ENCODE measurements at regions not wholly inside any gene's neighbourhood (a gene's known extent, or its start where the extent isn't known, plus 50 kb on each side); places are given as distances from the start of the nearest gene placed in this dataset.
A peak's percentile ranks its signal among the peaks of the same experiment; 100 is the strongest.
"Not testable (repeated sequence)": the region's sequence is repeated elsewhere in the genome, so short reads cannot be mapped to it uniquely, and the experiment has no call there.

DNA sequence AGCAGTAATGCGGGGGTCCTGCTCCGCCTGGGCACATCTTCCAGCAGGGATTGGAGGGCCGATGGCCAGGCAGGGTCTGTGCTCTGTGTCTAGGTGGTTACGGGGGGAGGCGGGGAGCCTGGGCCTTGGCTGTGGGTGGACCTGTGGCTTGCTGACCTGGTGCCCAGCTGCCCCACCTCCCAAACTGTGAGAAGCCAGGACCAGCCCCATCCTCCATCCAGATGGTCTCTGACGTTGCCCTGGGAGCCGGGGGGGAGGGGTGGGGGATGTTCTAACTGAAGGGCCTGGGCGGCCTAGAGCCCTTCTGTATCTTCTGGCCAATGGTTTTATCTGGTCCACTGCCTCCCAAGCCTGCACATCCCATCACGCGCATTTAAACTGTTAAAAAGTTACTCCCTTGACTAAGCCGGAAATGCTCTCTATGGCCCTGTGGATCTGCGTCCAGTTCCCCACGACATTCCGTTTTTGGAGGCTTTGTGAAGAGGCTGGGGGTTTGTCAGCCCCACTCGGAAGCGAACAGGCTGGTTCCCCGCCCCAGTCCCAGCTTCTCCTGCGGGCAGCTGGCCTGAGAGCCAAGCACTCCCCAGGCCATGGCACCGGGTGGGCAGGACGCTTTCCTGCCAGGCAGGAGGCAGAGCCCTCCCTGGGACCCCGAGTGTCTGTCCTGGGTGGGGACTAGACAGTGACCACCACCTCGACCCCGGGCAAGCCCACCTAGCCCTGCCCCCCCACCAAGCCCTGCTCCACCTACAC, 143.6 kb downstream of the IGLL1 start:
- H3K4me3 ChIP-seq (ENCODE audit: low read length); H3K27ac ChIP-seq (ENCODE audit: low read length); H3K36me3 ChIP-seq (ENCODE audit: control insufficient read depth, insufficient read depth, low read length); H3K4me1 ChIP-seq (ENCODE audit: control insufficient read depth, insufficient read depth, low read length); H3K27me3 ChIP-seq (ENCODE audit: control insufficient read depth, insufficient read depth, low read length); DNase-seq; H3K9me3 ChIP-seq (ENCODE audit: control insufficient read depth, low read depth, low read length): not testable (repeated sequence)
- 100% methylated on average over 2 of the region's 23 CpGs for WGBS (ENCODE audit: insufficient coverage, low lambda C conversion rate)

DNA sequence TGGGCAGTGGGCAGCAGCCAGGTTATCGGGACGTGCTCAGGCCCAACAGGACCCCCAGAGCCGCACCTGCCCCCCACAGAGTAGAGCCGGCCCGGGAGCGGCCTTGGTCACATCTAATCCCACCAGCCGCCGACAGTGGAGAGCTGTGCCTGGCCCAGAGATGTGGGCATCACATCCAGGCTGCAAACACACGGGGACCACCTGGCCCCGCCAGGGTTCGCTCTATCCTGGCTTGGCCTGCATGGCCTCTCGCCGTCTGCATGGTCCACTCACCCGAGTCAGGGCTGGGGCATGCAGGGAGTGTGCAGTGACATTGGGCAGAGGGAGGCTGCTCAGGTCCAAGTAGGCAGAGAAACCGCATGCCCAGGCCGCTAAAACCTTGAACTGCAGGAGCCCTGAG, 144.9 kb downstream of the IGLL1 start:
- not testable (repeated sequence) for H3K27ac ChIP-seq (ENCODE audit: low read length); DNase-seq; H3K4me3 ChIP-seq (ENCODE audit: low read length); H3K36me3 ChIP-seq (ENCODE audit: control insufficient read depth, insufficient read depth, low read length); H3K27me3 ChIP-seq (ENCODE audit: control insufficient read depth, insufficient read depth, low read length); H3K9me3 ChIP-seq (ENCODE audit: control insufficient read depth, low read depth, low read length); H3K4me1 ChIP-seq (ENCODE audit: control insufficient read depth, insufficient read depth, low read length)
- WGBS (ENCODE audit: insufficient coverage, low lambda C conversion rate), result no CpG with 5 or more reads among the region's 16 CpGs

DNA sequence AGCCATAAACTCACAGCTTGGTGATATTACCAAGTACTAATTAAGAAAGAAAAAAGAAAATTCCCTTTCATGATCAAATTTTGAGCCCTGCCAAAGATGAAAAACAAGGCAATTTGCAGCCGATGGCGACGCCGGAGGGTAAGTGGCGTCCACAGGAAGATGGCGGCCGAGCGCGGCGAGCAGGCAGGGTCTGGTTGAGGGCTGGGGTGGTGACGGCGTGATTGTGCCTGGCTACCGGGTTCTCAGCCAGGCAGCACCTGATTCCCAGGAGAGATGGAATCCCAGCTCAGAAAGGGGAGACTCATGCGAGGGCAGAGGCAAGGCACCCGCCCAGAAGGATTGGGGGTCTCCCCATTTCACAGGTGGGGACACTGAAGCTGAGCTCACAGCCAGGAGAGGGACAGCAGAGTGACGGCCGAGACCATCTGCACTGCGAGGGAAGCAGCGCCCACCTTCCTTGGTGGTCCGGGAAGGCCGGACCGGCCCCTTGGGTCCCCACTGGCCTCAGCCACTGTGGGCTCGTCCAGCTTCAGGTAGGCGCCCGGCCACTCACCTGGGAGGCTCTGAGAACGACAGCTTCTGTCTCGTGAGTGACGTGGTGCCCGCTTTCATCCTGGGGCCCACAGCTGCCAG, 145.8 kb downstream of the IGLL1 start:
- H3K36me3 ChIP-seq (ENCODE audit: control insufficient read depth, insufficient read depth, low read length); H3K27ac ChIP-seq (ENCODE audit: low read length); H3K4me1 ChIP-seq (ENCODE audit: control insufficient read depth, insufficient read depth, low read length); H3K27me3 ChIP-seq (ENCODE audit: control insufficient read depth, insufficient read depth, low read length); H3K9me3 ChIP-seq (ENCODE audit: control insufficient read depth, low read depth, low read length); H3K4me3 ChIP-seq (ENCODE audit: low read length); DNase-seq: not testable (repeated sequence)
- no CpG with 5 or more reads among the region's 29 CpGs for WGBS (ENCODE audit: insufficient coverage, low lambda C conversion rate)

GRCh38 chr22:23433127-23434005, 146.7 kb downstream of the IGLL1 start:
- not testable (repeated sequence) for H3K27me3 ChIP-seq (ENCODE audit: control insufficient read depth, insufficient read depth, low read length); H3K4me1 ChIP-seq (ENCODE audit: control insufficient read depth, insufficient read depth, low read length); H3K9me3 ChIP-seq (ENCODE audit: control insufficient read depth, low read depth, low read length); H3K36me3 ChIP-seq (ENCODE audit: control insufficient read depth, insufficient read depth, low read length)
- no CpG with 5 or more reads among the region's 35 CpGs for WGBS (ENCODE audit: insufficient coverage, low lambda C conversion rate)
- Histone ChIP-seq H3K4me3 (ENCODE audit: low read length) (peak overlapping the region; percentile 40), H3K27ac (ENCODE audit: low read length) (peak overlapping the region; percentile 42)
- DNase-seq, result peak; percentile 47 to 77

GRCh38 chr22:23432719-23433118, 147.4 kb downstream of the IGLL1 start:
- not testable (repeated sequence) for H3K9me3 ChIP-seq (ENCODE audit: control insufficient read depth, low read depth, low read length); H3K27me3 ChIP-seq (ENCODE audit: control insufficient read depth, insufficient read depth, low read length); H3K27ac ChIP-seq (ENCODE audit: low read length); H3K36me3 ChIP-seq (ENCODE audit: control insufficient read depth, insufficient read depth, low read length); H3K4me3 ChIP-seq (ENCODE audit: low read length); H3K4me1 ChIP-seq (ENCODE audit: control insufficient read depth, insufficient read depth, low read length)
- no CpG with 5 or more reads among the region's 10 CpGs for WGBS (ENCODE audit: insufficient coverage, low lambda C conversion rate)
- peak in 1 of 2 donors; percentile 11 for DNase-seq

DNA sequence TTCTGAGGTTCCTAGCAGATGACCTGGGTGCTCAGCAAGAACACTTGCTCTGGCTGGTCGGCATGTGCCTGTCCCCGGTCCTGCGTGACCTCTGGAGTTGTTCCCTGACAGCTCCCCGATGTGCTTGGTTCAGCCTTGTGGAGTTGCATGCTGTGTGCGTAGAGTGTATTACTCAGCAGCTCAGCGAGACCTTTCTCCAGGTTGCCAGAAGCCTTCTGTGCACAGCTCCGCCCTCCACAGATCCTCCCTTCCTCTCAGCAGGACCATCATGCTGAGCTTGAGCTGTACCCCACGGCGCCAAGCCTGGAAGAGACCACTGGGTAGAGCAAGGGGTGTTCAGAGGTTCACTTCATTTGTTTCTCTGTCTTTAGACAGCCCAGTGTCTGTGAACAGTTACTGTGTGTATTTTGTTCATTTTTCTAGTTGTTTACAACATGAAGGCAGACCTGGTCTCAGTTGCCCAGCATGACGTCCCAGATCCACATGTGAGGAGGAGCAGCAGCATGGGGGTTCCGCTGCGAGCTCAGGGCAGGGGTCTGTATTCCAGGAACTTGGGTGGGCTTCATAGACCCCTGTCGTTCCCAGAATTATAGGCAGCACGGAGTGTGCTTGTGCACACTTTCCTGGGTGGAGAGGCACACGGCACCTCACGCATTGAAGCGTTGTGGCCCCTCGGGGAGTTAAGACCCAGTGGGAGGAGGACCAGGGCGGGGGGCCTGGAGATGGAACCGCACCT, 148.6 kb downstream of the IGLL1 start:
- H3K4me1 ChIP-seq (ENCODE audit: control insufficient read depth, insufficient read depth, low read length), result peaks cover 7% of the 10 kb centered on the region
- peak in 1 of 2 donors; percentile 13 for DNase-seq
- no peaks in the 10 kb centered on the region for H3K27me3 ChIP-seq (ENCODE audit: control insufficient read depth, insufficient read depth, low read length)
- H3K27ac ChIP-seq (ENCODE audit: low read length), result no peak overlapping the region
- no peak overlapping the region for H3K4me3 ChIP-seq (ENCODE audit: low read length)
- no peaks in the 10 kb centered on the region for H3K36me3 ChIP-seq (ENCODE audit: control insufficient read depth, insufficient read depth, low read length)
- WGBS (ENCODE audit: insufficient coverage, low lambda C conversion rate), result 70% methylated on average over 2 of the region's 20 CpGs
- H3K9me3 ChIP-seq (ENCODE audit: control insufficient read depth, low read depth, low read length), result no peaks in the 10 kb centered on the region

GRCh38 chr22:23424551-23425068, 155.5 kb downstream of the IGLL1 start:
- WGBS (ENCODE audit: insufficient coverage, low lambda C conversion rate), result no CpG with 5 or more reads among the region's 5 CpGs
- not testable (repeated sequence) for H3K27me3 ChIP-seq (ENCODE audit: control insufficient read depth, insufficient read depth, low read length); H3K27ac ChIP-seq (ENCODE audit: low read length); H3K36me3 ChIP-seq (ENCODE audit: control insufficient read depth, insufficient read depth, low read length); H3K4me1 ChIP-seq (ENCODE audit: control insufficient read depth, insufficient read depth, low read length); DNase-seq; H3K4me3 ChIP-seq (ENCODE audit: low read length); H3K9me3 ChIP-seq (ENCODE audit: control insufficient read depth, low read depth, low read length)

- Histone ChIP-seq H3K27ac (ENCODE audit: low read length) (no peak overlapping the region), H3K4me3 (ENCODE audit: low read length) (no peak overlapping the region), H3K27me3 (ENCODE audit: control insufficient read depth, insufficient read depth, low read length) (no peaks in the 10 kb centered on the region), H3K4me1 (ENCODE audit: control insufficient read depth, insufficient read depth, low read length) (no peaks in the 10 kb centered on the region), H3K9me3 (ENCODE audit: control insufficient read depth, low read depth, low read length) (no peaks in the 10 kb centered on the region), H3K36me3 (ENCODE audit: control insufficient read depth, insufficient read depth, low read length) (no peaks in the 10 kb centered on the region)
- DNase-seq, result no peak
- no CpG with 5 or more reads among the region's 7 CpGs for WGBS (ENCODE audit: insufficient coverage, low lambda C conversion rate)
These were observed 156.1 kb downstream of the IGLL1 start for GRCh38 chr22:23424031-23424430.

- not testable (repeated sequence) for H3K27me3 ChIP-seq (ENCODE audit: control insufficient read depth, insufficient read depth, low read length); H3K9me3 ChIP-seq (ENCODE audit: control insufficient read depth, low read depth, low read length); DNase-seq; H3K36me3 ChIP-seq (ENCODE audit: control insufficient read depth, insufficient read depth, low read length); H3K27ac ChIP-seq (ENCODE audit: low read length); H3K4me3 ChIP-seq (ENCODE audit: low read length); H3K4me1 ChIP-seq (ENCODE audit: control insufficient read depth, insufficient read depth, low read length)
- no CpG with 5 or more reads among the region's 4 CpGs for WGBS (ENCODE audit: insufficient coverage, low lambda C conversion rate)
These were observed 157.8 kb downstream of the IGLL1 start for GRCh38 chr22:23422281-23422680.

GRCh38 chr22:23421300-23421699, 158.8 kb downstream of the IGLL1 start:
- not testable (repeated sequence) for H3K4me1 ChIP-seq (ENCODE audit: control insufficient read depth, insufficient read depth, low read length); H3K27me3 ChIP-seq (ENCODE audit: control insufficient read depth, insufficient read depth, low read length); H3K9me3 ChIP-seq (ENCODE audit: control insufficient read depth, low read depth, low read length); H3K4me3 ChIP-seq (ENCODE audit: low read length); DNase-seq; H3K36me3 ChIP-seq (ENCODE audit: control insufficient read depth, insufficient read depth, low read length); H3K27ac ChIP-seq (ENCODE audit: low read length)
- WGBS (ENCODE audit: insufficient coverage, low lambda C conversion rate), result no CpG with 5 or more reads among the region's 6 CpGs
